GM23338 (cell line): ENCODE measurements at regions not wholly inside any gene's neighbourhood (a gene's known extent, or its start where the extent isn't known, plus 50 kb on each side); places are given as distances from the start of the nearest gene placed in this dataset.
"Not testable (repeated sequence)": the region's sequence is repeated elsewhere in the genome, so short reads cannot be mapped to it uniquely, and the experiment has no call there.

Experiments used
- ATAC-seq: fragments of 200-7000 bp; cut with Tn5 transposase; 3 replicates; pipeline ENCODE4 v1.9.1; 2020
- DNase-seq: peaks from one replicate; pipeline ENCODE4 v3.0.0-alpha.2; 2015; ENCODE audit warnings: low spot score
- H2AFZ ChIP-seq: fragments of 200-600 bp; sonication (generic); 2 replicates; pipeline ENCODE4 v1.8.0; 2016; ENCODE audit warnings: antibody characterized with exemption, mild to moderate bottlenecking, moderate library complexity
- H3F3A ChIP-seq: fragments of 200-600 bp; sonication (generic); replicated peaks from 2 replicates; pipeline ENCODE4 v1.8.0; 2017; ENCODE audit warnings: antibody characterized with exemption, mixed run types, low read depth
- H3K27ac ChIP-seq: fragments of 200-600 bp; sonication (generic); 2 replicates; pipeline ENCODE4 v1.6.1; 2016; ENCODE audit warnings: low read depth
- H3K27me3 ChIP-seq: fragments of 200-600 bp; sonication (generic); 2 replicates; pipeline ENCODE4 v1.8.0; 2016; ENCODE audit warnings: mild to moderate bottlenecking, mixed run types, moderate library complexity; ENCODE audit not compliant: insufficient read depth
- H3K36me3 ChIP-seq: fragments of 200-600 bp; sonication (generic); 2 replicates; pipeline ENCODE4 v1.8.0; 2016; ENCODE audit warnings: mild to moderate bottlenecking; ENCODE audit not compliant: insufficient read depth
- H3K4me1 ChIP-seq: fragments of 200-600 bp; sonication (generic); 2 replicates; pipeline ENCODE4 v1.8.0; 2016; ENCODE audit warnings: mild to moderate bottlenecking, moderate library complexity; ENCODE audit not compliant: insufficient read depth
- H3K4me2 ChIP-seq: fragments of 200-600 bp; sonication (generic); 2 replicates; pipeline ENCODE4 v1.7.1; 2017; ENCODE audit warnings: mixed run types
- H3K4me3 ChIP-seq: fragments of 200-600 bp; sonication (generic); 2 replicates; pipeline ENCODE4 v1.6.1; 2016; ENCODE audit warnings: mixed run types
- H3K79me2 ChIP-seq: fragments of 200-600 bp; sonication (generic); replicated peaks from 2 replicates; pipeline ENCODE4 v1.8.0; 2017; ENCODE audit warnings: mild to moderate bottlenecking; ENCODE audit not compliant: insufficient read depth
- H3K9me2 ChIP-seq: fragments of 200-600 bp; sonication (generic); 2 replicates; pipeline ENCODE4 v1.8.0; 2017; ENCODE audit not compliant: insufficient read depth
- H4K20me1 ChIP-seq: fragments of 200-600 bp; sonication (generic); replicated peaks from 2 replicates; pipeline ENCODE4 v1.8.0; 2017; ENCODE audit warnings: mild to moderate bottlenecking; ENCODE audit not compliant: insufficient read depth
- H3K27ac Mint-ChIP-seq: 2 replicates; pipeline ENCODE4 v1.8.0; 2020; ENCODE audit warnings: inconsistent platforms, mild to moderate bottlenecking, moderate library complexity, mixed read lengths
- H3K27me3 Mint-ChIP-seq: 3 replicates; pipeline ENCODE4 v1.8.0; 2022; ENCODE audit warnings: low read depth, mild to moderate bottlenecking, moderate library complexity, mixed read lengths, inconsistent platforms; ENCODE audit not compliant: insufficient read depth, poor library complexity
- H3K36me3 Mint-ChIP-seq: 3 replicates; pipeline ENCODE4 v1.8.0; 2021; ENCODE audit warnings: low read depth, mild to moderate bottlenecking, inconsistent platforms, moderate library complexity, mixed read lengths
- H3K4me1 Mint-ChIP-seq: 3 replicates; pipeline ENCODE4 v1.8.0; 2020; ENCODE audit warnings: mild to moderate bottlenecking, inconsistent platforms, mixed read lengths
- H3K4me3 Mint-ChIP-seq: 3 replicates; pipeline ENCODE4 v1.8.0; 2021; ENCODE audit warnings: moderate library complexity, mild to moderate bottlenecking, inconsistent platforms, mixed read lengths
- H3K9me3 Mint-ChIP-seq: 3 replicates; pipeline ENCODE4 v1.8.0; 2020; ENCODE audit warnings: moderate library complexity, mild to moderate bottlenecking, inconsistent platforms, mixed read lengths
- CREB1 ChIP-seq: fragments of 250-450 bp; sonication (Bioruptor Pico); IDR thresholded peaks from 2 replicates; pipeline ENCODE4 v1.5.0; 2020; ENCODE audit warnings: low read depth, mild to moderate bottlenecking, moderate library complexity
- JUNB ChIP-seq: IDR thresholded peaks from one replicate; pipeline ENCODE4 v1.6.1; 2016; ENCODE audit warnings: antibody characterized with exemption; ENCODE audit not compliant: unreplicated experiment
- POLR2AphosphoS5 ChIP-seq: IDR thresholded peaks from 2 replicates; pipeline ENCODE4 v1.6.1; 2016; ENCODE audit warnings: antibody characterized with exemption, low read depth
- STAT1 ChIP-seq: IDR thresholded peaks from one replicate; pipeline ENCODE4 v1.6.1; 2016; ENCODE audit warnings: antibody characterized with exemption; ENCODE audit not compliant: unreplicated experiment
- ZNF114 ChIP-seq: fragments of 250-450 bp; sonication (Bioruptor Pico); IDR thresholded peaks from 2 replicates; pipeline ENCODE4 v1.5.0; 2020; ENCODE audit warnings: mild to moderate bottlenecking, moderate library complexity
- ZNF331 ChIP-seq: fragments of 250-450 bp; sonication (Bioruptor Pico); IDR thresholded peaks from 2 replicates; pipeline ENCODE4 v1.5.0; 2020; ENCODE audit warnings: low read depth, mild to moderate bottlenecking, moderate library complexity
- TF ChIP-seq, protein P1 (sequence below): IDR thresholded peaks from 2 replicates; pipeline ENCODE4 v1.6.1; 2016; ENCODE audit warnings: antibody characterized with exemption
- TF ChIP-seq, protein P2 (sequence below), 2 experiments: fragments of 200-600 bp in 1 of 2; sonication (generic) in 1 of 2; conservative IDR thresholded peaks; 2 replicates each; pipeline versions ENCODE4 v1.5.1 to v1.6.1; 2016 to 2017; ENCODE audit warnings: antibody characterized with exemption in 2 of 2, low read depth in 2 of 2, mild to moderate bottlenecking in 2 of 2, moderate library complexity in 1 of 2
- TF ChIP-seq, protein P3 (sequence below): fragments of 250-450 bp; sonication (Bioruptor Pico); IDR thresholded peaks from 2 replicates; pipeline ENCODE4 v1.5.0; 2020; ENCODE audit warnings: mild to moderate bottlenecking, moderate library complexity
- TF ChIP-seq, protein P4 (sequence below): IDR thresholded peaks from one replicate; pipeline ENCODE4 v1.6.1; 2018; ENCODE audit warnings: antibody characterized with exemption; ENCODE audit not compliant: unreplicated experiment

DNA sequence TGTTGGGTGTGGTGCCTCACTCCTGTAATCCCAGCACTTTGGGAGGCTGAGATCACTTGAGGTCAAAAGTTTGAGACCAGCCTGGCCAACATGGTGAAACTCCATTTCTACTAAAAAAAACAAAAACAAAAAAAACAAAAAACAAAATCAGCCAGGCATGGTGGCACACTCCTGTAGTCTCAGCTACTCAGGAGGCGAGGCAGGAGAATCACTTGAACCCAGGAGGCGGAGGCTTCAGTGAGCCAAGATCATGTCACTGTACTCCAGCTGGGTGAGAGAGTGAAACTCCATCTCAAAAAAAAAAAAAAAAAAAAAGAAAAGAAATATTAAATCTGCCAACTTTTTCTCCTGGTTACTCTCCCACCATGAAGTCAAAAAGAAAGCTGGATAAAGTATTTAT lies 107.5 kb upstream of the SYNCRIP start:
- H3F3A ChIP-seq, H3K36me3 Mint-ChIP-seq, H2AFZ ChIP-seq, H3K27ac Mint-ChIP-seq, H3K9me2 ChIP-seq, H3K4me3 Mint-ChIP-seq, H3K27ac ChIP-seq, H3K27me3 Mint-ChIP-seq, H3K4me2 ChIP-seq, H3K4me1 Mint-ChIP-seq, H3K79me2 ChIP-seq, H4K20me1 ChIP-seq, ATAC-seq, H3K4me3 ChIP-seq, H3K27me3 ChIP-seq, H3K4me1 ChIP-seq, H3K36me3 ChIP-seq, DNase-seq: not testable (repeated sequence)
- peaks cover 11% of the 10 kb centered on the region for H3K9me3 Mint-ChIP-seq

DNA sequence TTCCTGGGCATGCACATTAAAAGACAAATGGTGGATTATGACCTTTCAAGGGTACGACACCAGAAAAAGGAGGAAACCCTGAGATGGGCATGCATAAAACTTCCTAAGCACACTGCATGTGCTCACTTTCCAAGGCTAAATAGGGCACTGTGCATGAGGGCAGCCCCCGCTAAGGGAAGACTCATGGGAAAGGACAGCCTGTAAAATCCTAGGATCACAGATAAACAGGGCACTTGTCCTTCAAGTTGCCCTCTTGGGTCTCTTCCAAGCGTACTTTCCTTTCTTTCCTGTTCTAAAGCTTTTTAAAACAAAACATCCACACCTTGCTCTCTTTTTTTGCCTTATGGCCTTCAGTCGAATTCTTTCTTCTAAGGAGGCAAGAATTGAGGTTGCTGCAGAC lies 106.5 kb upstream of the SYNCRIP start:
- H3K4me3 ChIP-seq: no peak overlapping the region
- H3K79me2 ChIP-seq: no peaks in the 10 kb centered on the region
- ATAC-seq (no peak), DNase-seq (no peak)
- Mint-ChIP-seq H3K9me3 (peaks cover 11% of the 10 kb centered on the region), H3K27ac (no peak overlapping the region), H3K27me3 (no peaks in the 10 kb centered on the region), H3K4me1 (no peaks in the 10 kb centered on the region; the same call in 2 of the 3 replicates), H3K4me3 (no peak overlapping the region), H3K36me3 (peaks cover 2% of the 10 kb centered on the region; the same call in 1 of the 3 replicates)
- no peak overlapping the region for H3K4me2 ChIP-seq
- no peaks in the 10 kb centered on the region for H4K20me1 ChIP-seq
- no peak overlapping the region; the same call in 1 of the 2 replicates for H2AFZ ChIP-seq
- H3F3A ChIP-seq: no peaks in the 10 kb centered on the region
- H3K36me3 ChIP-seq: no peaks in the 10 kb centered on the region
- 0 out of 2 replicates have a peak, but pooled peaks cover 3% of the 10 kb centered on the region for H3K9me2 ChIP-seq
- no peaks in the 10 kb centered on the region for H3K27me3 ChIP-seq
- no peak overlapping the region for H3K27ac ChIP-seq
- peaks cover 4% of the 10 kb centered on the region; the same call in 1 of the 2 replicates for H3K4me1 ChIP-seq
- TF ChIP-seq ZNF331 (CRISPR knock-in tag): no peak
- TF ChIP-seq, protein P1, sequence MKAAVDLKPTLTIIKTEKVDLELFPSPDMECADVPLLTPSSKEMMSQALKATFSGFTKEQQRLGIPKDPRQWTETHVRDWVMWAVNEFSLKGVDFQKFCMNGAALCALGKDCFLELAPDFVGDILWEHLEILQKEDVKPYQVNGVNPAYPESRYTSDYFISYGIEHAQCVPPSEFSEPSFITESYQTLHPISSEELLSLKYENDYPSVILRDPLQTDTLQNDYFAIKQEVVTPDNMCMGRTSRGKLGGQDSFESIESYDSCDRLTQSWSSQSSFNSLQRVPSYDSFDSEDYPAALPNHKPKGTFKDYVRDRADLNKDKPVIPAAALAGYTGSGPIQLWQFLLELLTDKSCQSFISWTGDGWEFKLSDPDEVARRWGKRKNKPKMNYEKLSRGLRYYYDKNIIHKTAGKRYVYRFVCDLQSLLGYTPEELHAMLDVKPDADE: no peak
- TF ChIP-seq, protein P2, sequence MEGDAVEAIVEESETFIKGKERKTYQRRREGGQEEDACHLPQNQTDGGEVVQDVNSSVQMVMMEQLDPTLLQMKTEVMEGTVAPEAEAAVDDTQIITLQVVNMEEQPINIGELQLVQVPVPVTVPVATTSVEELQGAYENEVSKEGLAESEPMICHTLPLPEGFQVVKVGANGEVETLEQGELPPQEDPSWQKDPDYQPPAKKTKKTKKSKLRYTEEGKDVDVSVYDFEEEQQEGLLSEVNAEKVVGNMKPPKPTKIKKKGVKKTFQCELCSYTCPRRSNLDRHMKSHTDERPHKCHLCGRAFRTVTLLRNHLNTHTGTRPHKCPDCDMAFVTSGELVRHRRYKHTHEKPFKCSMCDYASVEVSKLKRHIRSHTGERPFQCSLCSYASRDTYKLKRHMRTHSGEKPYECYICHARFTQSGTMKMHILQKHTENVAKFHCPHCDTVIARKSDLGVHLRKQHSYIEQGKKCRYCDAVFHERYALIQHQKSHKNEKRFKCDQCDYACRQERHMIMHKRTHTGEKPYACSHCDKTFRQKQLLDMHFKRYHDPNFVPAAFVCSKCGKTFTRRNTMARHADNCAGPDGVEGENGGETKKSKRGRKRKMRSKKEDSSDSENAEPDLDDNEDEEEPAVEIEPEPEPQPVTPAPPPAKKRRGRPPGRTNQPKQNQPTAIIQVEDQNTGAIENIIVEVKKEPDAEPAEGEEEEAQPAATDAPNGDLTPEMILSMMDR (conservative IDR thresholded peaks at IDR 0.05; ENCODE audit: low read depth in 2 of 2): no peak
- TF ChIP-seq POLR2AphosphoS5: no peak
- no peak for TF ChIP-seq STAT1
- TF ChIP-seq, protein P3, sequence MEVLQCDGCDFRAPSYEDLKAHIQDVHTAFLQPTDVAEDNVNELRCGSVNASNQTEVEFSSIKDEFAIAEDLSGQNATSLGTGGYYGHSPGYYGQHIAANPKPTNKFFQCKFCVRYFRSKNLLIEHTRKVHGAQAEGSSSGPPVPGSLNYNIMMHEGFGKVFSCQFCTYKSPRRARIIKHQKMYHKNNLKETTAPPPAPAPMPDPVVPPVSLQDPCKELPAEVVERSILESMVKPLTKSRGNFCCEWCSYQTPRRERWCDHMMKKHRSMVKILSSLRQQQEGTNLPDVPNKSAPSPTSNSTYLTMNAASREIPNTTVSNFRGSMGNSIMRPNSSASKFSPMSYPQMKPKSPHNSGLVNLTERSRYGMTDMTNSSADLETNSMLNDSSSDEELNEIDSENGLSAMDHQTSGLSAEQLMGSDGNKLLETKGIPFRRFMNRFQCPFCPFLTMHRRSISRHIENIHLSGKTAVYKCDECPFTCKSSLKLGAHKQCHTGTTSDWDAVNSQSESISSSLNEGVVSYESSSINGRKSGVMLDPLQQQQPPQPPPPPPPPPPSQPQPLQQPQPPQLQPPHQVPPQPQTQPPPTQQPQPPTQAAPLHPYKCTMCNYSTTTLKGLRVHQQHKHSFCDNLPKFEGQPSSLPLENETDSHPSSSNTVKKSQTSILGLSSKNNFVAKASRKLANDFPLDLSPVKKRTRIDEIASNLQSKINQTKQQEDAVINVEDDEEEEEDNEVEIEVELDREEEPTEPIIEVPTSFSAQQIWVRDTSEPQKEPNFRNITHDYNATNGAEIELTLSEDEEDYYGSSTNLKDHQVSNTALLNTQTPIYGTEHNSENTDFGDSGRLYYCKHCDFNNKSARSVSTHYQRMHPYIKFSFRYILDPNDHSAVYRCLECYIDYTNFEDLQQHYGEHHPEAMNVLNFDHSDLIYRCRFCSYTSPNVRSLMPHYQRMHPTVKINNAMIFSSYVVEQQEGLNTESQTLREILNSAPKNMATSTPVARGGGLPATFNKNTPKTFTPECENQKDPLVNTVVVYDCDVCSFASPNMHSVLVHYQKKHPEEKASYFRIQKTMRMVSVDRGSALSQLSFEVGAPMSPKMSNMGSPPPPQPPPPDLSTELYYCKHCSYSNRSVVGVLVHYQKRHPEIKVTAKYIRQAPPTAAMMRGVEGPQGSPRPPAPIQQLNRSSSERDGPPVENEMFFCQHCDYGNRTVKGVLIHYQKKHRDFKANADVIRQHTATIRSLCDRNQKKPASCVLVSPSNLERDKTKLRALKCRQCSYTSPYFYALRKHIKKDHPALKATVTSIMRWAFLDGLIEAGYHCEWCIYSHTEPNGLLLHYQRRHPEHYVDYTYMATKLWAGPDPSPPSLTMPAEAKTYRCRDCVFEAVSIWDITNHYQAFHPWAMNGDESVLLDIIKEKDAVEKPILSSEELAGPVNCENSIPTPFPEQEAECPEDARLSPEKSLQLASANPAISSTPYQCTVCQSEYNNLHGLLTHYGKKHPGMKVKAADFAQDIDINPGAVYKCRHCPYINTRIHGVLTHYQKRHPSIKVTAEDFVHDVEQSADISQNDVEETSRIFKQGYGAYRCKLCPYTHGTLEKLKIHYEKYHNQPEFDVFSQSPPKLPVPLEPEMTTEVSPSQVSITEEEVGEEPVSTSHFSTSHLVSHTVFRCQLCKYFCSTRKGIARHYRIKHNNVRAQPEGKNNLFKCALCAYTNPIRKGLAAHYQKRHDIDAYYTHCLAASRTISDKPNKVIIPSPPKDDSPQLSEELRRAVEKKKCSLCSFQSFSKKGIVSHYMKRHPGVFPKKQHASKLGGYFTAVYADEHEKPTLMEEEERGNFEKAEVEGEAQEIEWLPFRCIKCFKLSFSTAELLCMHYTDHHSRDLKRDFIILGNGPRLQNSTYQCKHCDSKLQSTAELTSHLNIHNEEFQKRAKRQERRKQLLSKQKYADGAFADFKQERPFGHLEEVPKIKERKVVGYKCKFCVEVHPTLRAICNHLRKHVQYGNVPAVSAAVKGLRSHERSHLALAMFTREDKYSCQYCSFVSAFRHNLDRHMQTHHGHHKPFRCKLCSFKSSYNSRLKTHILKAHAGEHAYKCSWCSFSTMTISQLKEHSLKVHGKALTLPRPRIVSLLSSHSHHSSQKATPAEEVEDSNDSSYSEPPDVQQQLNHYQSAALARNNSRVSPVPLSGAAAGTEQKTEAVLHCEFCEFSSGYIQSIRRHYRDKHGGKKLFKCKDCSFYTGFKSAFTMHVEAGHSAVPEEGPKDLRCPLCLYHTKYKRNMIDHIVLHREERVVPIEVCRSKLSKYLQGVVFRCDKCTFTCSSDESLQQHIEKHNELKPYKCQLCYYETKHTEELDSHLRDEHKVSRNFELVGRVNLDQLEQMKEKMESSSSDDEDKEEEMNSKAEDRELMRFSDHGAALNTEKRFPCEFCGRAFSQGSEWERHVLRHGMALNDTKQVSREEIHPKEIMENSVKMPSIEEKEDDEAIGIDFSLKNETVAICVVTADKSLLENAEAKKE (CRISPR knock-in tag): no peak
- TF ChIP-seq, protein P4, sequence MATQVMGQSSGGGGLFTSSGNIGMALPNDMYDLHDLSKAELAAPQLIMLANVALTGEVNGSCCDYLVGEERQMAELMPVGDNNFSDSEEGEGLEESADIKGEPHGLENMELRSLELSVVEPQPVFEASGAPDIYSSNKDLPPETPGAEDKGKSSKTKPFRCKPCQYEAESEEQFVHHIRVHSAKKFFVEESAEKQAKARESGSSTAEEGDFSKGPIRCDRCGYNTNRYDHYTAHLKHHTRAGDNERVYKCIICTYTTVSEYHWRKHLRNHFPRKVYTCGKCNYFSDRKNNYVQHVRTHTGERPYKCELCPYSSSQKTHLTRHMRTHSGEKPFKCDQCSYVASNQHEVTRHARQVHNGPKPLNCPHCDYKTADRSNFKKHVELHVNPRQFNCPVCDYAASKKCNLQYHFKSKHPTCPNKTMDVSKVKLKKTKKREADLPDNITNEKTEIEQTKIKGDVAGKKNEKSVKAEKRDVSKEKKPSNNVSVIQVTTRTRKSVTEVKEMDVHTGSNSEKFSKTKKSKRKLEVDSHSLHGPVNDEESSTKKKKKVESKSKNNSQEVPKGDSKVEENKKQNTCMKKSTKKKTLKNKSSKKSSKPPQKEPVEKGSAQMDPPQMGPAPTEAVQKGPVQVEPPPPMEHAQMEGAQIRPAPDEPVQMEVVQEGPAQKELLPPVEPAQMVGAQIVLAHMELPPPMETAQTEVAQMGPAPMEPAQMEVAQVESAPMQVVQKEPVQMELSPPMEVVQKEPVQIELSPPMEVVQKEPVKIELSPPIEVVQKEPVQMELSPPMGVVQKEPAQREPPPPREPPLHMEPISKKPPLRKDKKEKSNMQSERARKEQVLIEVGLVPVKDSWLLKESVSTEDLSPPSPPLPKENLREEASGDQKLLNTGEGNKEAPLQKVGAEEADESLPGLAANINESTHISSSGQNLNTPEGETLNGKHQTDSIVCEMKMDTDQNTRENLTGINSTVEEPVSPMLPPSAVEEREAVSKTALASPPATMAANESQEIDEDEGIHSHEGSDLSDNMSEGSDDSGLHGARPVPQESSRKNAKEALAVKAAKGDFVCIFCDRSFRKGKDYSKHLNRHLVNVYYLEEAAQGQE: no peak
- no peak for TF ChIP-seq JUNB
- TF ChIP-seq CREB1 (CRISPR knock-in tag): no peak
- TF ChIP-seq ZNF114 (CRISPR knock-in tag): no peak
